ENCODE measurements at regions not wholly inside any gene's neighbourhood (a gene's known extent, or its start where the extent isn't known, plus 50 kb on each side); places are given as distances from the start of the nearest gene placed in this dataset.

DNA sequence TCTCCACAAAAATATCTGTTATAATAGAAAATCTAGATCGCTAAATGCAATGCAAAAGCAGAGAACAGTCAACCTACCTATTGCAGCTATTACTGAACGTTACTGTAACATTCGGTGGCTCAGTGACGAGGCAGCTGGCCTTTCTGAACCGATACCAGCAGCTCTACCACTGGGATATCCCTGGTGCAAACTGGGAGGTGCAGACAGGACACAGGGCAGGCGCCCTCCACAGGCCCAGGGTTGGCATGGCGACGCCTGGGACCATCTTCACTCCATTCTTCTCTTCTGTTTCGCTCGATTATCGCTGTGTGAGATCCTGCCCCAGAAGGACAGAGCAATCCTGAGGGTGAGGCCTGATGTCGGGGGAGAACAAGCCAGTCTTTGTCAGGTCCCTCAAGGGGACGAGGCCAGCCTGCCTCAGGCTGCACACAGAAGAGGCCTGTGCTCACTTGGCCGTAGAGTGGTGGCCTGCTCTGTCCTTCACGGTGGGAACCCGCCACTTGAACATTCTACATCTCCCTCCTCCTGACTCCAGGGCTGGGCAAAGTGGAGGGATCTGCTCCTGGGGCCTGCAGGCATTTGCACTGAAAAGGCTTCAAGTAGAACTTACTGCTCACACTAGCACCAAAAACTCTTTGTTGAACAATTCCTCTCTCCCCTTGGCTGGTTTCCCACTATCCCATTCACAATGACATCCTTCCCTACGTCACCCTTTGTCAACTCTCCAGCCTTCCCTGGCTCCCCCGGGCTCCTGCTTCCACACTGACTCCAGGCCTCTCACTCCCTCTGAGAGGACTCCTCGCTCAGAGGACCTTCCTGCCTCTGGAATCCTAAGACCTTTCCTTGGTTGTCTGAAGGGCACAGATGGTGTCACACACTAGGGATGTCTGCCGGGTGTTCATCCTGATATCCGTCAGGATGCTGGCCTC lies 49.7 kb downstream of the CYRIA start:
- 92% methylated on average over 21 of the region's 21 CpGs for WGBS
- H3K27me3 ChIP-seq (ENCODE audit: insufficient read depth, low read length): no peaks in the 10 kb centered on the region
- H3K27ac ChIP-seq (ENCODE audit: low read depth, low read length): no peak overlapping the region
- H3K4me3 ChIP-seq (ENCODE audit: low read length): no peak overlapping the region
- no peaks in the 10 kb centered on the region for H3K36me3 ChIP-seq (ENCODE audit: insufficient read depth, low read length)
- no peaks in the 10 kb centered on the region for H3K9me3 ChIP-seq (ENCODE audit: insufficient read depth, low read depth, low read length)
- no peak overlapping the region for H3K9ac ChIP-seq (ENCODE audit: low read depth, low read length)
- peaks cover 4% of the 10 kb centered on the region; the same call in 1 of the 2 replicates for H3K4me1 ChIP-seq (ENCODE audit: insufficient read depth, low read length)

DNA sequence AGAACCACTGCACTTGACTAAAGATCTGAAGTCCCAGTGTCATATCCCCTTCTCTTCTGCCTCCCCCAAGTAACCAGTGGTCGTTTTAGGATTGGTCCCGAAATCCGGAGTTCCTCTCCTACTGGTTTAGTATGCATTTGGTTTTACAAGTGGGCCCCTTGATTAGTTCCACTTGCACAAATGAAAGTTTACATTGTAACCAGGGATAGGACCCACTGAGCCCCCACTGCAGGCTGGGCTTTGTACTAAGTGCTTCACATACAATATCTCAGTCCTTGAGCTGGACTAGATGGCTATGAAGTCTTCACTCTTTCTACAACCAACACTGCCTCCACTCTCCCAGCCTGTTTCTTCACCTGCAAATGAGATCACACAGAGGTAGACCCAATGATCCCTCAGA lies 50.4 kb downstream of the CYRIA start:
- Histone ChIP-seq H3K27ac (ENCODE audit: low read depth, low read length) (no peak overlapping the region), H3K4me3 (ENCODE audit: low read length) (no peak overlapping the region)
- WGBS: 100% methylated on average over 2 of the region's 3 CpGs

DNA sequence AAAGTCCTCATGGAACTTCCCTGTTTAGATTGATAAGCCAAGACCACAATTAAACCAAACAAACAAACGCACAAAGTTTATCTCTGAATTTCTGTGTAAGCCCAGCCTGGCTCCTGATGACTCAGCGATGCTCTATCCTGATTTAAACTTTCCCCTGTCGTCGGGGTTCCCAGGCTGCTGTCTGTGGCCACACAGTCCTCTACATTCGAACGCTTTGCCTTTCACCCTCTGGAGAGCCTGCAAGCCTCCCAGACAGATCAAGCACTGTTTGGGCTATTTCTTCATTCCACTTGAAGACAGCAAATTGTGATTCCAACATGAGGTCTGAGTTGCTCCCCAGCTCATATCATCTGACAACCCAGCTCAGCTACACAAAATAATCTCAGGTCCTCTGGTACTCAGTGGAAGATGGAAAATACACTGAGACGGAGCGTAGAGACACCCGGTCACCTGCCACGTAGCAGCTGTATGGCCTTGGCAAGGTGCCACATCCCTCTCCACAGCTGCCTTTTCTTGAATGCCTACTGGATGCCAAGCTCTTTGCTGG lies 51.2 kb downstream of the CYRIA start:
- Histone ChIP-seq H3K36me3 (ENCODE audit: insufficient read depth, low read length) (no peaks in the 10 kb centered on the region), H3K9ac (ENCODE audit: low read depth, low read length) (no peak overlapping the region), H3K4me1 (ENCODE audit: insufficient read depth, low read length) (peaks cover 4% of the 10 kb centered on the region; the same call in 1 of the 2 replicates), H3K27me3 (ENCODE audit: insufficient read depth, low read length) (no peaks in the 10 kb centered on the region), H3K27ac (ENCODE audit: low read depth, low read length) (no peak overlapping the region), H3K9me3 (ENCODE audit: insufficient read depth, low read depth, low read length) (no peaks in the 10 kb centered on the region), H3K4me3 (ENCODE audit: low read length) (no peak overlapping the region)
- 86% methylated on average over 10 of the region's 10 CpGs for WGBS

More for the DNA sequence above, 50.4 kb downstream of the CYRIA start:
- Histone ChIP-seq H3K36me3 (ENCODE audit: insufficient read depth, low read length) (no peaks in the 10 kb centered on the region), H3K9ac (ENCODE audit: low read depth, low read length) (no peak overlapping the region), H3K4me1 (ENCODE audit: insufficient read depth, low read length) (peaks cover 4% of the 10 kb centered on the region; the same call in 1 of the 2 replicates), H3K27me3 (ENCODE audit: insufficient read depth, low read length) (no peaks in the 10 kb centered on the region), H3K9me3 (ENCODE audit: insufficient read depth, low read depth, low read length) (no peaks in the 10 kb centered on the region)

DNA sequence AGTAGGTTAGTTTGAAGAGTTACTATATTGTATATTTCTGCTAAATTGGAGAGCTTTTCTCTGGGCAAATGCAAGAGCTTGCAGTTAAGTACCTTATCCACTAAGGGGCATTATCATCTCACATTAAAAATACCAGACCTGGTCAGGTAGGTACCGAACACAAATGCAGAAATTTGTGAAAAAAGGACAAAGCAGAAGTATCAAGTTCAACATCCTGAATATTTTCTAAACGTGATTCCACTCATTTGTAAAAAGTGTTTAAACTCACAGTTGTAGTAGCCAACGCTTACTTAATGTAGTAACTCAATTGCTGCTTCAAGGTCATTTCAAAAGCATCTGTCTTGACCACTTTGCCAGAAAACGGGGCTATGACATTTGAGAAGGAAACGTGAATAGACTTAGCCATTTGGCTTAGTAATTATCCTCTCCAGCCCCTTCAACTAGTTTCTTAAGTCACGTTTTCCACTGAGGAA lies 52.1 kb downstream of the CYRIA start:
- H3K4me3 ChIP-seq (ENCODE audit: low read length): no peak overlapping the region
- H3K4me1 ChIP-seq (ENCODE audit: insufficient read depth, low read length): peaks cover 4% of the 10 kb centered on the region; the same call in 1 of the 2 replicates
- 68% methylated on average over 6 of the region's 6 CpGs for WGBS
- H3K27ac ChIP-seq (ENCODE audit: low read depth, low read length): no peak overlapping the region
- no peaks in the 10 kb centered on the region for H3K36me3 ChIP-seq (ENCODE audit: insufficient read depth, low read length)
- no peak overlapping the region for H3K9ac ChIP-seq (ENCODE audit: low read depth, low read length)
- no peaks in the 10 kb centered on the region for H3K9me3 ChIP-seq (ENCODE audit: insufficient read depth, low read depth, low read length)
- H3K27me3 ChIP-seq (ENCODE audit: insufficient read depth, low read length): no peaks in the 10 kb centered on the region

DNA sequence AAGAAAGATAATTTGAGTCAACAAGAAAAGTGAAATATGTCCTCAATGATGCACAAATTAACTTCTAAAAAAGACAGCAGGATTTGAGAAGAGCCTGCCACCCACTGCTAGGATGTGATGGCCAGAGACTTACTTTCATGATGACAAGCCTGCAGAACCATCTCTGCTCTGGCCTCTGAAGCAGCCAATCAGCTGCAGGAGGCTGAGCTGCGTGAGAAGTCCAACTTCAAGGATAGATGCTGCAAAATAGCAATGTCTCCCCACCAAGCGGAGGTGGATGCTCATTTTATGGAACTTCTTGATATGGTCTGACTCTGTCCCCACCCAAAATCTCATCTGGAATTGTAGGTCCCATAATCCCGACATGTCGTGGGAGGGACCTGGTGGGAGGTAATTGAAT lies 53.1 kb downstream of the CYRIA start:
- no peak overlapping the region for H3K27ac ChIP-seq (ENCODE audit: low read depth, low read length)
- 96% methylated on average over 4 of the region's 4 CpGs for WGBS
- no peaks in the 10 kb centered on the region for H3K27me3 ChIP-seq (ENCODE audit: insufficient read depth, low read length)
- H3K36me3 ChIP-seq (ENCODE audit: insufficient read depth, low read length): no peaks in the 10 kb centered on the region
- H3K4me1 ChIP-seq (ENCODE audit: insufficient read depth, low read length): peaks cover under 1% of the 10 kb centered on the region; the same call in 1 of the 2 replicates
- no peak overlapping the region for H3K9ac ChIP-seq (ENCODE audit: low read depth, low read length)
- no peaks in the 10 kb centered on the region for H3K9me3 ChIP-seq (ENCODE audit: insufficient read depth, low read depth, low read length)
- no peak overlapping the region for H3K4me3 ChIP-seq (ENCODE audit: low read length)

DNA sequence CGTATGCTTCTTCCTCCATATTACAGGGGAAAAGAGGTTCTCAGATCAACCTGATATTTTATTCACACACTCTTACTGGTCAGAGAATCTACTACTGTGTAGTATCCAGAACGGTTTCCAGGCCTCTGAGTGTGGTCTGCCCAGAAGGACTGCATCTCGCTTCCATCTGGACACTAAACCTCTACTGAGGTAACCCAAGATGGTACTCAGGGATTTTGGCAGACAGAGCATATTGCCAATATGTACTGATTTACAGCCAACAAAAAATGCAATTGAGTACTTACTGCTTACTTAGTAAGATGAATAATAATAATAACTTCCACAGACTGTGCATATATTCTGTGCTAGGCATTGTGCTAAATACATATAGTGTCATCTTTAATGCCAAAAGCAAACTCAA lies 55.8 kb downstream of the CYRIA start:
- Histone ChIP-seq H3K27me3 (ENCODE audit: insufficient read depth, low read length) (no peaks in the 10 kb centered on the region), H3K4me3 (ENCODE audit: low read length) (no peak overlapping the region), H3K36me3 (ENCODE audit: insufficient read depth, low read length) (no peaks in the 10 kb centered on the region), H3K27ac (ENCODE audit: low read depth, low read length) (no peak overlapping the region), H3K9me3 (ENCODE audit: insufficient read depth, low read depth, low read length) (no peaks in the 10 kb centered on the region), H3K9ac (ENCODE audit: low read depth, low read length) (no peak overlapping the region), H3K4me1 (ENCODE audit: insufficient read depth, low read length) (no peaks in the 10 kb centered on the region)
- WGBS: 94% methylated on average over 3 of the region's 3 CpGs

DNA sequence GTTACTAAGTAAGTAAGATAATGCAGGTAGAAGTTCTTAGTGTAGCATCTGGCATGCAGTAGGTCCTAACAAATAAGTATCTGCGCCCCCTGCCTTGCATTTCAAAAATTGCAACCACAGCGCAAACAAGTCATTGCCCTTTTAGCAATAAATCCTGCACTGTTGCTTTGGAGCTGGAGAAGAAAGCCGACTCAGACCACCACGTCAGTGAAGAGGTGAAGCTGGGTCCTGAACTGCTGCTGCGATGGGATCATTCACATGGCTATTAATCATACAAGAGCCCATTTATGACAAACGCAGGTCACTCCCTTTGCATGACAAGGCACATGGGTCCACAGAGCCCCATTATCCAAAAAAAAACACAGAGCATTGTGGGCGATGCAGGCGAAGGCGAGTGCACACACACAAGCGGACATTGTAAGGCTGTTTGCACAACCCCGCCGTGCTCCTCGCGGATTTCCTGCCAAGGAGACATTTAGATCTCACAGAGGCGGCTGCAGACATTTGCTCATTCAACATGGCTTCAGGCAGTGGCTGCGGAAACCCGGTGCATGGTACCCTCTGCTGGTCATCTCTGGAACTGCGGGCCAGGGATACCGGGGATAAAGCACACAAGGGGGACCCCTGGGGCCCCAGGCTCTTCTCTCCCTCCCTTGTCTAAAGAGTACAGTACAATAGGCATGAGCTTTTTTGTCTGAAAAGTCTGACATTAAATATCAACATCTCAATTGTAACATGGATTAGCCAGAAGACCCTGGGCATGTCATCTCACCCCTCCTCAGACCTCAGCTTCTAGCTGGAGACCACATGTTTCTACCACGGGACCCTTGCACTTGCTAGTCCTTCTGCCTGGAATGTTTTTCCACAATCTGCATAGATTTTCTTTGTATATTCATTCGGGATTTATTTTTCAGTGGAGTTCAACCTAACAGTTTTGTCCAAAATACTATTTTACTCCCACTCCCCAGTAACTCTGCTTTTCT lies 56.7 kb downstream of the CYRIA start:
- no peaks in the 10 kb centered on the region for H3K4me1 ChIP-seq (ENCODE audit: insufficient read depth, low read length)
- H3K27ac ChIP-seq (ENCODE audit: low read depth, low read length): peak overlapping the region; percentile 25
- WGBS: 4% methylated on average over 21 of the region's 21 CpGs
- peak overlapping the region; percentile 72 for H3K9ac ChIP-seq (ENCODE audit: low read depth, low read length)
- H3K36me3 ChIP-seq (ENCODE audit: insufficient read depth, low read length): no peaks in the 10 kb centered on the region
- H3K27me3 ChIP-seq (ENCODE audit: insufficient read depth, low read length): no peaks in the 10 kb centered on the region
- H3K4me3 ChIP-seq (ENCODE audit: low read length): peak overlapping the region; percentile 59
- no peaks in the 10 kb centered on the region for H3K9me3 ChIP-seq (ENCODE audit: insufficient read depth, low read depth, low read length)

DNA sequence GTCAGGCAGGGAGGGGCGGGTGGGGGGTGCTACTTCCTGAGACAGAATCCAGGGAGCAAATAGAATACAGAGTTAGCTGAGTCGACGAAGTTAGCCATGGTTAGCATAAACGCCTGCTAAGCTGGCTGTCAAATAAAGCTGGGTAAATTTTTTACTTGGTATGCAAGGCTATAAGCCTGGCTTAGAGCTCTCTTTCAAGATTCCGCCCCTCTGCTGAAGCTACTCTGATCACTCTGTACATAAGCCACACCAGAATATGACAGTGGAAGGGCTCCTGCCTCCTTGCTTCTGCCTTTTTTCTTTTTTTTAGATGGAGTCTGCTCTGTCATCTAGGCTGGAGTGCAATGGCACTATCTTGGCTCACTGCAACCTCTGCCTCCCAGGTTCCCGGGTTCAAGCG lies 58.3 kb downstream of the CYRIA start:
- Histone ChIP-seq H3K9me3 (ENCODE audit: insufficient read depth, low read depth, low read length) (no peaks in the 10 kb centered on the region), H3K4me3 (ENCODE audit: low read length) (no peak overlapping the region), H3K9ac (ENCODE audit: low read depth, low read length) (no peak overlapping the region), H3K27me3 (ENCODE audit: insufficient read depth, low read length) (no peaks in the 10 kb centered on the region), H3K36me3 (ENCODE audit: insufficient read depth, low read length) (no peaks in the 10 kb centered on the region), H3K27ac (ENCODE audit: low read depth, low read length) (no peak overlapping the region), H3K4me1 (ENCODE audit: insufficient read depth, low read length) (no peaks in the 10 kb centered on the region)
- WGBS: 84% methylated on average over 7 of the region's 7 CpGs

DNA sequence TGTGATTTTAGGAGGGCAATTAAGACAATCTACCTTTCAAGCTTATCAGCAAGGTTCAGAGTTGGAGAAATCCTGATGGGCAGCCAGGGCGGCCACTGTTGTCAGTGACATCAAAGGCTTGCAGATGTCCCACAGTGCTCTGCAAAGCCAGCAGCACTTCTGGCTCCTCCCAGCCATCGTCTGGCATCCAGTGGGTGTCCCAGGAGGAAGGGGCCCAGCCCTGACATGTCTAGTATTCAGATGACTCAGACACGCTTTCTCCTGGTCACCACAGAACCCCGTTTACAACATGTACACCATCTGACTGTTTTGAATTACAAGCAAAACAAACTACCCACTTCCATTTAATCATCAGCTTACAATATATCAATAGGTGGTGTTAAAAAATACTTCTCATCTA lies 61.4 kb downstream of the CYRIA start:
- Histone ChIP-seq H3K4me3 (ENCODE audit: low read length) (no peak overlapping the region), H3K9ac (ENCODE audit: low read depth, low read length) (no peak overlapping the region), H3K36me3 (ENCODE audit: insufficient read depth, low read length) (no peaks in the 10 kb centered on the region), H3K4me1 (ENCODE audit: insufficient read depth, low read length) (no peaks in the 10 kb centered on the region), H3K27ac (ENCODE audit: low read depth, low read length) (no peak overlapping the region), H3K9me3 (ENCODE audit: insufficient read depth, low read depth, low read length) (no peaks in the 10 kb centered on the region), H3K27me3 (ENCODE audit: insufficient read depth, low read length) (no peaks in the 10 kb centered on the region)
- 75% methylated on average over 4 of the region's 4 CpGs for WGBS

DNA sequence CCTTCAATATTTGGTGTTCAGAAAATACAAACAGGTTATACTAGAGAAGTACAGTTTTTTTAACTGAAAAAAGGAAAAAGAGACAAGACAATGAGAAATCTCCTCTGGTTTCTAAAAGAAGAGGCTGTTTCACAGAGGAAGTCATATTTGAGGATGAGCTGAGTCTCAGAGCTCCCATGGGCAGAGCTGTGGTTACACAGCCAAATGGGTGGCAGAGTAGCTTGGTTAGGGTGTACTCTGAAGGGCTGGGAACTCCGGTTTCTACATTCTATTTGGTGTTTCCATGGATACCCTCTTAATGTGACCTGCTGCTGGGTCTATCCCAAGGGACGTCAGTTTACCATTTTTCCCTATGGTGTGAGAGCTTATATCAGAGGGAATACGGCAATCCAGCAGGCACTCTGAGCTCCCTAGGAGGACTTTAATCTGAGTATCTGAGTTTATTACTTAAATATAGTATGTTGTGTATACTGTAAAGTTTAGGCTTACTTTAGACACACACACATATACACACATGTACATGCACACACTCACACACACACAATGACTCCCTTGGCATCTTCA lies 74.2 kb downstream of the CYRIA start:
- H3K9me3 ChIP-seq (ENCODE audit: insufficient read depth, low read depth, low read length): no peaks in the 10 kb centered on the region
- no peak overlapping the region for H3K27ac ChIP-seq (ENCODE audit: low read depth, low read length)
- no peak overlapping the region for H3K9ac ChIP-seq (ENCODE audit: low read depth, low read length)
- 93% methylated on average over 3 of the region's 3 CpGs for WGBS
- H3K36me3 ChIP-seq (ENCODE audit: insufficient read depth, low read length): no peaks in the 10 kb centered on the region
- no peaks in the 10 kb centered on the region for H3K27me3 ChIP-seq (ENCODE audit: insufficient read depth, low read length)
- no peak overlapping the region for H3K4me3 ChIP-seq (ENCODE audit: low read length)
- H3K4me1 ChIP-seq (ENCODE audit: insufficient read depth, low read length): peaks cover 19% of the 10 kb centered on the region
